D721Med (cell line): ENCODE measurements at regions not wholly inside any gene's neighbourhood (a gene's known extent, or its start where the extent isn't known, plus 50 kb on each side); places are given as distances from the start of the nearest gene placed in this dataset.

Source experiments
- DNase-seq: peaks from one replicate; pipeline ENCODE4 v3.0.0; 2011; ENCODE audit warnings: low spot score; ENCODE audit not compliant: insufficient read length
- FAIRE-seq: peaks from 2 replicates; lab custom pipeline; 2011; peaks lifted over from hg19 to GRCh38; lab: Jason Lieb, UNC
- CTCF ChIP-seq: IDR thresholded peaks from 2 replicates; pipeline ENCODE4 v1.5.1; 2012; ENCODE audit warnings: mild to moderate bottlenecking, control low read depth; ENCODE audit not compliant: insufficient read depth; ENCODE audit errors: missing control alignments

GRCh38 chr21:32172106-32172505 is 106.7 kb downstream of the MIS18A start:
- FAIRE-seq (no peak), DNase-seq (no peak)
- no peak for TF ChIP-seq CTCF

GRCh38 chr21:32167513-32167912 is 111.3 kb downstream of the MIS18A start:
- DNase-seq: no peak
- no peak for FAIRE-seq
- TF ChIP-seq CTCF: no peak

GRCh38 chr21:32163386-32163785 is 115.5 kb downstream of the MIS18A start:
- TF ChIP-seq CTCF: no peak
- FAIRE-seq (no peak), DNase-seq (no peak)

- TF ChIP-seq CTCF: no peak
- FAIRE-seq (no peak), DNase-seq (no peak)
Measured at GRCh38 chr21:32162727-32163320, 116.0 kb downstream of the MIS18A start.

- FAIRE-seq (no peak), DNase-seq (no peak)
- no peak for TF ChIP-seq CTCF
Measured at GRCh38 chr21:32155226-32155625, 123.6 kb downstream of the MIS18A start.

- FAIRE-seq: no peak
- no peak for TF ChIP-seq CTCF
- DNase-seq: no peak
Measured at GRCh38 chr21:32147041-32147440, 131.8 kb downstream of the MIS18A start.

- no peak for DNase-seq
- no peak for FAIRE-seq
Measured at GRCh38 chr21:32144851-32145250, 134.0 kb downstream of the MIS18A start.

More at GRCh38 chr21:32144851-32145250, 134.0 kb downstream of the MIS18A start:
- no peak for TF ChIP-seq CTCF
